T-helper 2 cell (primary cell): ENCODE measurements at regions not wholly inside any gene's neighbourhood (a gene's known extent, or its start where the extent isn't known, plus 50 kb on each side); places are given as distances from the start of the nearest gene placed in this dataset.

ENCODE experiments used
- DNase-seq, 5 experiments: peaks; one replicate each; pipeline versions ENCODE4 v3.0.0 to v3.0.0-alpha.2; 2012 to 2022

DNA sequence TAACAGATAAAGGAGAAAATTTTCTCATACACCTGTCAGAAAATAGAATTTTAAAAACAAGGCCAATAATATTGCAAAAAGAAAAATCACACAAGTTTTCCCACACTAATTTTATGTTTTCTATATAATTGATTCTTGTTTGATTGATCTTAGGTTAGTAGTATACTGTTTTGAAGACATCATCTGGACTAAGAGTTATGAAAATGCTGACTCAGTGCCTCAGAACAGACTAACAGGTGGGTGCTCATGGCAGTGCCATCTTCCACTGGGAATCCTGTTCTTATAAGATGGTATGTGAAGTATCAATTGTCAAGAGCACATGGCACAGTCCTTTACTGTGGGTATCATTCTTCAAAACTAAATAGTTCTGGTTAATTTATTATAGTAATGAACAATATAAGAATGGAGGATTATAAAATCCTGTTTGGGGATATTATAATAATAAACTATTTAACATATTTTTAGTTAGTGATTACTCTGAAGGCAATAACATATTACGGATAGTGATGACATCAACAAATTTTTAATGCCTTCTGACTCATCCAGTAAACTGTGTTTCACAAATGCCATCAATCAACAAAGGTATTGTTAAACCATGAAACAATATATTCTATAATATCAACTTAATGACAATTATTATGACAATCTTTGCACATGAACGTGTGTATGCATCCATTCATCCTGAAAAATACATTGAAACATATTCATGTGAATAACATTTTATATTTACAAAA lies 384.6 kb upstream of the KHDRBS2 start:
- DNase-seq = no peak

DNA sequence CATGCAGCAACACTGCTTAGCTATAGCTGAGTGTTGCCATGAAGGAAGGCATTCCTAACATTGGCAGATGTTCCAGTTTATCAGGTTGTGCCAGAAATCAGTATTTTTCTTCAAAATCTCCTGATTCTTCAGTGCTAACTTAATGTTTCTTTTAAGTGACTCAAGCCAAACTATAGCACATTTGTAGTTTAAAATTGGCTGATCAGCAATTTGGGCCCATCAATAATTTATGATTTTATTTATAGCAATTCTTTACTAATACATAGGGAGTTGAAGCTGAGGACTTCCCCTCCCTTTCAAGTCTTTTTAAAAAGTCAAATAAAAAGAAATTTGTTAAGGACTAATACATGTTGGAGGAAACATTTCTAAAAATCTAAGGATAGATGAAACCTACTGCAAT lies 383.8 kb upstream of the KHDRBS2 start:
- DNase-seq = no peak

DNA sequence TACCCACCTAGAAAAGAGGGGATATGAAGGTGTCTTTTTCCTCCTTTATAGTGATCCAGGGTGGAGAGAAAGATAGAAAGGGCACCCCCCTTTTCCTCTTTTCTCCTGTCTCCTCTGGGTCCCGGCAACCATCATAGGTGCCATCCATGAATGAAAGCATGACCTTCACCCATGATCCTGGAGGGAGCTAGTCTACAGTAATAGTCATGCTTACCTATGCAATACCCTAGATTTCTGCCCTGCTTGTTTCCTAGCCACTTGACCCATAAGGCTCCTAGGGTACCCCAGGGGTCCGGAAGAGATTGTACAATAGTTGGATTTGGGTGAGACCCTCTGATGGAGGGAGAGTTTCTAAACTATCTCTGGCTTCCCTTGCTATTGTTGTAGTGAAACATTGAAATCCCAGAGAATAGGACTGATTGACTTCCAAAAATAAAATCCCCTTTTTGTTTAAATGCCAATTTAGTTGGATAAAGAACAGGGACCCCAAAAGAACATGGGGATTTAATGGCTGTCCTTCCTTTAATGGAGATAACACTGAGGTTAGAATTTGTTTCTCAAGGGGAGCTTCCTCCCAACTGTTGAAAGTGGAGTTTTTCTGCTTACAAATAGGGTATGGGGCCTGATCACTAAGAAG lies 366.8 kb upstream of the KHDRBS2 start:
- no peak for DNase-seq

DNA sequence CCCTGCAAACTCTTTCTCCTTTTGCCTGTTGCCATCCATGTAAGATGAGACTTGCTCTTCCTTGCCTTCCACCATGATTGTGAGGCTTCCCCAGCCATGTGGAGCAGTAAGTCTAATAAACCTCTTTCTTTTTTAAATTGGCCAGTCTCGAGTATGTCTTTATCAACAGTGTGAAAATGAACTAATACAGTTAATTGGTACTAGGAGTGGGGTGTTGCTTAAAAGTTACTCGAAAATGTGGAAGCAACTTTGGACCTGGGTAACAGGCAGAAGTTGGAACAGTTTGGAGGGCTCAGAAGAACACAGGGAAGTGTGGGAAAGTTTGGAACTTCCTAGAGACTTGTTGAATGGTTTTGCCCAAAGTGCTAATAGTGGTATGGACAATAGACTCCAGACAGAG lies 359.2 kb upstream of the KHDRBS2 start:
- DNase-seq = no peak

DNA sequence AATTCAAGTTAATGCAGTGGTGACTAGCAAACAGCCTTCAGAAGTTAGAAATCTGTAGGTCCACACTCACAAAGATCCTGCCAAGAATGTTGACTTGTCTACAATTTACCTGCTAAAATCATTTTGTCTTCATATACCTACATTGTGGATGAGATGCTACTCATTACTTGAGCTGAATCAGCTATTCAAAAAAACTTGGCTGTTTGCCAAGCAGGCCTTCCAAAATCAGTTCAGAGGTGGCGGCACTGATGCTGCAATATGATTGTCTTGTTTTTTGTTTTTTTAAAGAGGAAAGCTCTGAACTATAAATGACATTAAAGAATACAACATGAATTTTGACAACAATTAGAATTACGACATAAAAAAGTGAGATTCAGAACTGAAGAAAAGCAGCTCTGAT lies 354.7 kb upstream of the KHDRBS2 start:
- DNase-seq = no peak

DNA sequence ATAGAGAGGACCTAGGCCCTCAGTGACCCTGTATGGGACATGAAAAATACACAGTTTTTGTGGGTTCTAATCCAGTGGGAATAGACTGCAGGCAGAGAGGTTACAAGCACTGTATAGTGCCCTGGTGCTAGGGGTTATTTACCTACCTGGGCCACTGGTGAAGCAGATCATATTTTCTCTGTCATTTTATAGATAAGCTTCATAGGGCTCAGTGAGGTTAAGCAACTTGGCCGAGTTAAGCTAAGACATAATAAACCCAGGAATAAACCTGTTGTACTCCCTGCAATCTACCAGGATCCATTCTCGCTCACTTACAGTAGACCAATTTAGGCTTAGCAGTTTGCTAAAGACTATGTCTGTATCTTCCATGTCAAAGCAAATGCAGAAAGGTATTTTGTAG lies 340.6 kb upstream of the KHDRBS2 start:
- DNase-seq = no peak

DNA sequence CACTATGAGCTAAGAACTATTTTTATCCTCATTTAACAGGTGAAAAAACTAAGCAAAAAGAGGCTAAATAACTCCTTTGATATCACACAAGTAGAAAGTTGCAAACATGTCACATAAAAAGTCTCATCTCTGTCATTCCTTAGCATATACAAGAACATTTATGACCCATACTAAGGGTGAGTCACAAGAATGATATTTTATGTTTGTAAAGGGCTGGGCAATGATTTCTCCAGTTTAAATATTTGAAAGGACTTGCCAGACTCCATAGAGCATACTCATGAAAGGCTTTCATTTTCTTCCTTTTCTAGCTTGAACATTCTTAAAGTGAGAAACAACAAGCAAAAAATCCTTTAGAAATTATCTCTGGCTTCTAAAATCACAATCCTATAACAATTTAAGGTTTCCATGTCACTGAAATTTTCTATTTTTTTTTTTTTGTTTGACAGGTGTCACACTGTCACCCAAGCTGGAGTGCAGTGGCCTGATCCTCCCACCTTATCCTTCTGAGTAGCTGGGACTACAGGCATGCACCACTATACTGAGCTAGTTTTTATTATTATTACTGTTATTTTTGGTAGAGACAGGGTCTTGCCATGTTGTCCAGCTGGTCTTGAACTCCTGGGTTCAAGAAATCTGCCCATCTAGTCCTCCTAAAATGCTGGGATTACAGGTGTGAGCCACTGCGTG lies 338.0 kb upstream of the KHDRBS2 start:
- no peak for DNase-seq

DNA sequence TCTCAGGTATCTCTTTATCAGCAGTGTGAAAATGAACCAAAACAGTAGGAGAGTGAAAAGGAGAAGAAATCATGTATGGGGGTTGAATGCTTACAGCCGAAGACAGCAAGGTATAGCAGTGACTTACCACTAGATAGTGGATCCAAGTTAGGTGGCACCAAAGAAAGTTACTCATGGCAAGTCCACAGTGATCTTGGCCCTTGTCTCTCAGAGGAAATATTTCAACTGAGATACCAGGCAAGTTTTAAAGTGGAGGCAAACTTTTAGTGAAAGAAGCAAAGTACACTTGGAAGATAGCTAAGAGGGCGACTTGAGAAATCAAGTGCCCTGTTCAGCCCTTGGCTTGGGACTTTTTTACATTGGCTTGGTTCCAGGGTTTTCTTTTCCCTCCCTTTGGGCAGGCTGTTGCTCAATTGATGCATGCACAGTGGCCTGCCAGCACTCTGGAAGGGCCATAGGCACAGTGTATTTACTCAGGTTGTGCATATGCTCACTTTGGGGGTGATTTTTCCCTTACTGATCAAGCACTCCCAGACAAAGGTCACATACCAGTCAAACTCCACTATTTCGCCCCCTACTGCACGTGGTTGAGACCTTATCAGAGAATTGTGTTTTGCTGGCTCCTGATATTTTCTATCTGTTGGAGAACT lies 329.5 kb upstream of the KHDRBS2 start:
- no peak for DNase-seq

DNA sequence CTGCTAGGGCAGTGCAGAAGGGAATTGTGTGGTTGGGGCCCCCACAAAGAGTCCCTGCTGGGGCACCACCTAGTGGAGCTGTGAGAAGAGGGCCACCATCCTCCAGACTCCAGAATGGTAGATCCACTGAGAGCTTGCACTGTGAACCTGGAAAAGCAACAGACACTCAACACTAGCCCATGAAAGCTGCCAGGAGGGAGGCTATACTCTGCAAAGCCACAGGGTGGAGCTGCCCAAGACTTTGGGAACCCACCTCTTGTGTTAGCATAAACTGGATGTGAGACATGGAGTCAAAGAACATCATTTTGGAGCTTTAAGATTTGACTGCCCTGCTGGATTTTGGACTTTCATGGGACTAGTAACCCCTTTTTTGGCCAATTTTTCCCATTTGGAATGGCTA lies 328.4 kb upstream of the KHDRBS2 start:
- DNase-seq = no peak

DNA sequence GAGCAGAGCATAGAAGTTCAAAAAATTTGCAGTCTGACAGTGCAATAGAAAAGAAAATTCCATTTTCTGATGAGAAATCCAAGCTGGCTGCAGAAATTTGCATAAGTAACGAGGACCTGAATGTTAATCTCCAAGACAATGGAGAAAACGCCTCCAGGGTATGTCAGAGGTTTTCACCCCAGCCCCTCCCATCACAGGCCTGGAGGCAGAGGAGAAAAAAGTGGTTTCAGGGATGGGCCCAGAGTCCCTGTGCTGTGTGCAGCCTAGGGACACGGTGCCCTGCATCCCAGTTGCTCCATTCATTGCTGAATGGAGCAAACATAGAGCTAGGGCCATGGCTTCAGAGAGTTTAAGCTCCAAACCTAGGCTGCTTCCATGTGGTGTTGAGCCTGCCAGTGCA lies 327.9 kb upstream of the KHDRBS2 start:
- no peak for DNase-seq

DNA sequence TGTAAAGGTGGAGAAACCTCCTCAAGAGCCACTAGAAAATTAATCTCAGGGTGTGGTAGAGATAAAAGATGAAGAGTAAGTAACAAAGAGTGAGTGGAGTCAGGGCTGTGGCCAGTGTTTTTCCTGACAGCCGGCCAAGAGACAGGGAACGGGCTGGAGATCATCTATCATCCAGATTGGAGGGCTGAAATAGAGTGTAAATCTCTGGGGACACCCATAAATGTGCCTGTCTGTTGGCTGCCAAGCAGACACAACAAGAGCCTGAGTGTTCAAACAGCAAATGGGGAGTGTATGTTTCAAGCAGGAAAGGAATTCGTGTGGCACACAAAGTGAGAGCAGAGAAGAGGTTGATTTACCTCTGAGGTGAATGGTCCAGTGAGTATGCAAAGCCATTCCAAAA lies 326.4 kb upstream of the KHDRBS2 start:
- DNase-seq = no peak

DNA sequence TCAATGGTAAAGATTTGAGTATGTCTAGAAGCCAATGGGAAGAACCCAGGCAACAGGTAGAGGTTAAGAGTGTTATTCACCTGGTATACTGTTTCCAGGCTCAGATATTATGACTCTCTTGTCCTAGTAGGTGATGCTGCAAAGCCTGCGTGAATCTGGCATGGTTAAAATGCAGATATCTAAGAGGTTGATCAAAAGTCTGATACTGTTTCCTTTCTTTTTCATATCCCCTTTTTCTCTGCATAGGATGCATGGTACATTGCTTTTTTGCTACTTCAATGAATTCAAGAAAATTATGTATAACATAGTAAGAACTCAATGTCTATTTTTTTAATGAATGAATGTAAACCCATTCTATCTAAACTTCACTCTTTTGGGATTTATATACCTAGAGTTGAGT lies 284.3 kb upstream of the KHDRBS2 start:
- no peak for DNase-seq

DNA sequence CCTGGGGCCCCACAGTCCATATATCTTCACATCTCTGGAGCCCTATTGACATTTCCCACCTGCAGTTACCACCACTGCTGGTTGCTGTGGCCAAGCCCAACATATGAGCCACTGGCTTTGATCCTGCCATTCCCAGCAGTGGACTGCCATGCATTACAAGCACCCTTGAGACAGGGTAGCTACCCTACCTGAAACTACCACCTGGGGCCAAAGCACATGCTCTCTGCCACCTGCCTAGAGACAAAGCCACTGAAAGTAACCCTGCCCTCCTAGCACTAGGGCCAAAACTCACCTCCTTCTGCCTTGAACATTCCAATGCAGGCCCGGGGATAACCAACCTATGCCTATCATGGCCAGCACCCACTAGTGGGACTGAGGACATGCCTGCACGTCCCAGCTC lies 255.5 kb upstream of the KHDRBS2 start:
- no peak for DNase-seq

DNA sequence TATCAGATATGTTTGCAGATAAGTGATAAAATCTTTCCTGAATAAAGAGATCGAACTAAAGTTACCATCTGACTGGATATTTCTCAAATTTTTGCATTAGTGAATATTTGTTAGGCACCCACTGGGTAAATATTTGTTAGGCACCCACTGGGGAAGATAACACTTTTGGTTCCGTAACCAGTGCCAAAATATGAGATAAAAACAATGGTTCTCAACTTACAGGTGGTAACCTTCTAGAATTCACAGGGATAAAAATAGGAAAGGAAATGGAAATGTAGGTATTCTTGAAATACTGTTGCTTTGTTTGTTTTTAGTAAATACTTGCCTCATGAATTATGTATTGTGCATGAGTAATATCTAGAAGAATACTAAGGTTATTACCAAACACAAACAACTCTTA lies 245.0 kb upstream of the KHDRBS2 start:
- no peak for DNase-seq

DNA sequence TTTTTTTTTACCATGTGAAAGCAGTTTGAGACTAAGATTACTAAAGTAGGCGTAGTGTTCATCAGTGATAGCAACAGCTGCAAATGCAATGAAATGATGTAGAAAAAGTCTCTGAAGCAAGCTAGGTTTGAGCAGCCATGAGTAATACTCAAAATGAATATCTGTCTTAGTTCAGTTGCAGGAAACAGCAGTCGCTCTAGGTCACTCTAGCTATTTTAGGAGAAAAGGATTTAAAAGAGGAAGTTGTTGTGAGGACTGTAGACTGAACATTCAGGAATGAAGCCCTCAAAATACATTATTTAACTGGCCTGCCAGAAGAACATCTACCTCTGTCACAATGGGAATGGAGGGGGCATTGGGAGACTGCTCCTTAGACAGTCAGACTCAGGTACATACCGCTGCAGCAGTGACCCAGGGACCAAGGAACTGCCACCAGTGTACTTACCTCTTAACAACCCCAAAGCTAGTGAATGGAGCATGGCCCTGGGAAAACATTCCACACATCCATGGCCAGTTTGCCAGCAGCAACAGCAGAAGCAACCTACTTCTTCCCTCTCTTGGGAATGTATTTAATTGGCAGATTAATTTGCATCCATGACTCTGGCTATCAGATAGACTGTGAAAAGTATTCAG lies 243.0 kb upstream of the KHDRBS2 start:
- no peak for DNase-seq

DNA sequence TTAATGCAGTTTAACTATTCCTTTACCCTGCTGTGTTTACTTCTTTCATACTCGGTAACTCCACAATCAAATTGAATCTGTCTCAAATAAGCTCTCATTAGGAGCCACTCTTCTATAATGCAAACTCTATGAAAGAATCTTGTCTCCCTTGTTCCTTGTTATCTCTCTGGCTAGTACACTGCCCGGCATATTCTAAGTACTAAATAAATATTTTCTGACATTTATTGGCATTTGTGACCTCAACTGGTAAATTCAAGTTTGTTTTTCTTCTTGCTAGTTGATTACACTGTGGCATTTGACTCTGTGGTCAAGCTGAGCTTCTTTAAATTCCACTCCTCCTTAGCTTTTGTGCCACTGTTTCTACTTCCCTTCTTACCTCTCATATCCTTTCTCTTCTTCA lies 237.6 kb upstream of the KHDRBS2 start:
- DNase-seq = no peak

DNA sequence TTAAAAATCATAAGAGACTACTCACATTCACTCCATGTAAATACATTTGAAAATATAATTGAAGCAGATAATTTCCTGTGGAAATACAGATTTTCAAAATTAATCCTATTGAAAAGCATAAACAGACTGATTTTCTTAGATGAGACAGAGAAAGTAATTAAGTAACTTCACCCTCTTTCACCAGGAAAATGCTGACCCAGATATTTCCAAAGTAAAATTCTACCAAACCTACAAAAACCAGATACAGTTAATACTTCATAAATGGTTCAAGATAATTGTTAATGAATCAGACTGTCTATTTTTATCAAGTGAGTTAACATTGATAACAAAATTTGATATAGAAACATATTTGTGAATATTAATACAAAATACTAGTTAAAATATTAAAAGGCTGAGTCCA lies 233.5 kb upstream of the KHDRBS2 start:
- DNase-seq = no peak

DNA sequence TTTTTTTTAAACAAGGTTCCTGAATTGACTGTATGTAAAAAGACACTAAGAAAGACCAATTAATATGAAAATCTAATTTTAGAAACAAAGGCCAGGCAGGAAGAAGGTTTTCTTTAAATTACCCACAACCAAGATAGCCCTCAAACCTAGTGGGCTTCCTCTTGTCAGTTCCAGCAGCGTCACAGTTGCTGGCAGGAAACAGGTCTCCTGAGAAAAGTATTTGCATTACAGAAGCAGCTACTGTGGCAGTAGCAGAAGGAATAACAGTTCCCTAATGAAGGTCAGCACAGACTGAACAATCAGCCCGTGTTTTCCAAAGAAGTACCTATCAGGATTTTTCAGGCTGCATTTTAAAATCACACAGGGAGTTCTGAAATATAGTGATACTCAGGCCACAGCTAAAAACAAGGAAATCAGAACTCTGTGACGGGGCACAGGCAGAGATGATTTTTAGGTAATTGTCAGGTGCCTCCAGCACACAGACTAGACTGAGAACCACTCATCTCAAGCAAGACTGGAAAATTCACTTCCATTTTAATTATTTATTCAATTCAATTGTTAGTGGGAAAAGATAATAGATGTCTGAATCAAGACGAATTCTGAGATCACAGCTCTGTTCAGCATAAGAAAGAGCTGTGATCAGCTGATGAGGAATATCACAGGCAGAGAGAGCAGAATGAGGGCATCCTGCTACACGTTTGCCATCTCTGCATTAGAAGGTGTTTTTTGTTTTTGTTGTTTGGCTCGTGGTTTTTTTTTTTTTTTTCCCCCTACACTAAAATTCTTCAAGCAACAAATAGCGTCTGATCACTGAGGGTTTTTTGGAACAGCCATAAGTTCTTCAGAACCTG lies 230.5 kb upstream of the KHDRBS2 start:
- no peak for DNase-seq

DNA sequence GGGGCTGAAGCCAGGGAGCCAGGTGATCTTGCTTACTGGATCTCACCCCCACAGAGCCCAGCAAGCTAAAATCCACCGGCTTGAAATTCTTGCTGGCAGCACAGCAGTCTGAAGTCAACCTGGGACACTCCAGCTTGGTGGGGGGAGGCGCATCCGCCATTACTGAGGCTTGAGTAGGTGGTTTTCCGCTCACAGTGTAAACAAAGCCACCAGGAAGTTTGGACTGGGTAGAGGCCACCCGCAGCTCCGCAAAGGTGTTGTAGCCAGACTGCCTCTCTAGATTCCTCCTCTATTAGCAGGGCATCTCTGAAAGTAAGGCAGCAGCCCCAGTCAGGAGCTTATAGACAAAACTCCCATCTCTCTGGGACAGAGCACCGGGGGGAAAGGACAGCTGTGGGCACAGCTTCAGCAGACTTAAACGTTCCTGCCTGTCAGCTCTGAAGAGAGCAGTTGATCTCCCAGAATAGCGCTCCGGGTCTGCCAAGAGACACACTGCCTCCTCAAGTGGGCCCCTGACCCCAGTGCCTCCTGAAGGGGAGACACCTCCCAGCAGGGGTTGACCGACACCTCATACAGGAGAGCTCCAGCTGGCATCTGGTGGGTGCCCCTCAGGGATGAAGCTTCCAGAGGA lies 206.3 kb upstream of the KHDRBS2 start:
- DNase-seq = no peak

DNA sequence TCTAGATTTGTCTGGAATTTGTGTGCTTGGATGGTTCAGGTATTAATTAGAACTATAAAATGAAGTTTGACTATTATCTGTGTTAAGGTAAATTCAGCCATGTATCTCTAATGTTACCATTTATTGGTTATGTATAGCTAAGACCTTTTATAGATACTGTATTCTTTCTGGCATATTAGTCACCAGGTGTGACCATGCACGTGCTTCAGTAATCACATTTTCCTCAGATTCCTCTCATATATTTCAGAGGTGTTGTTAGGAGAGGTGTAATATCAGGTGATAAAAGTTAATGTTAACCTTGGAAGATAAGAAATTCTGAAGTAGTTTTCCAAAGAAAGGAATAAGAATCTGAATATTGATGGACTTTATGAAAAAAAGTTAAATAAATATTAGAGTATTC lies 194.5 kb upstream of the KHDRBS2 start:
- DNase-seq = no peak

DNA sequence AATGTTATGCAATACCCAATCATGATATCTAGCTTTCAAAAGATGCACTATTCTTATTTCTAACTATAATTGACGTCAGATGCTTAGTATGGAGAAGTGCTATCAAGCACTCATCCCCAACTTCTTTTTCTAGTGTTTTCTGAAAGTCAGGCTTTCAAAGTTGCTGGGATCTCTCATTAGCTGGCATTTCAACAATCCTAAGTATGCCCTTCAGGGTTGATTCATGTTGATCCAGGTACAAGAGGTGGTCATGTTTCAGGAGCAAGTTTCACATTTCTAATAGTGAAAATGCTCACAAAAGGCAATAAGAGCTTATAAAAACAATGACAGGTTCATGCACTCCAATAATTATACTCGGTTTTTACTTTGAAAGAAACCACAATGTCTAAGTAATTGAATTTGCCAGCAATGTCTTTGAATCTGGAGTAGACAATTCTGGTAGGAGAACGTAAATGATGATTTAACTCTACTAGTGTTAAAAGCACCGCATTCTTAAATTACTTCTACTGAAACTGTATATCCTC lies 193.7 kb upstream of the KHDRBS2 start:
- no peak for DNase-seq

DNA sequence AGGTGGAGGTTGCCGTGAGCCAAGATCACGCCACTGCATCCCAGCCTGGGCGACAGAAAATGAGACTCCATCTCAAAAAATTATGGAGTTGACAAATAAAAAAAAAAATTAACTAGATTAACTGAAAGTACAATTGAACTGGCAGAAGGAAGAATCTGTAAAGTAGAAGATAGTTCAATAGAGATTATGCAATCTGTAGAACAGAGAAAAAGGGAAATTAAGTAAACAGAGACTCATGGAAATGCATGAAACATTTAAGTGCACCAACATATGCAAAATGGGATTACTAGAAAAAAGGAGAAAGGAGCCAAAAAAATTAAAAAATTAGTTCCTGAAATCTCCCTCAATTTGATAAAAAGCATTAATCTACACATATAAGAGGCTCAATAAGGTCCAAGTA lies 188.8 kb upstream of the KHDRBS2 start:
- DNase-seq = no peak
